Activated CD4-positive, alpha-beta T cell treated with anti-CD3 and anti-CD28 coated beads for 24 hours (primary cell): ENCODE measurements at regions not wholly inside any gene's neighbourhood (a gene's known extent, or its start where the extent isn't known, plus 50 kb on each side); places are given as distances from the start of the nearest gene placed in this dataset.
"Not testable (repeated sequence)": the region's sequence is repeated elsewhere in the genome, so short reads cannot be mapped to it uniquely, and the experiment has no call there.

Source experiments
- DNase-seq, 2 donors: peaks; one replicate each; pipeline ENCODE4 v3.0.0-alpha.2; 2020; ENCODE audit warnings: low read depth in 2 of 2

DNA sequence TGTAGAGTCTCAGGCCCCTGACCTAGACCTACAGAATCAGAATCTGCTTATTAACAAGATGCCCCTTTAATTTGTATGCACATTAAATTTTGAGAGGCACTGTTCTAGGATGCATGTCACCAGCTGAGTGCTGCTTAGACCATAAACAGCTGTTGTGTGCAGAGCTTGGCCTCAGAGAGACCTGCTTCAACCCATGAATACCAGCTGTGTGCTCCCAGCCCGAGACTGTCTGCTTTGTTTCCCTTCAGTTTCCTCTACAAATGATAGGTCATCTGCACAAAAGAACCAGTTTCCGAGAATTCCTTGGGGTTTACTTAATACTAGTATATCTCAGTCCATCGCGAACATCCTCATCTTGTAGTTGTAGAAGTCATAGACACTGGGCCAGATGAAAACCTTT is 158.5 kb upstream of the PFN2 start:
- no peak for DNase-seq

DNA sequence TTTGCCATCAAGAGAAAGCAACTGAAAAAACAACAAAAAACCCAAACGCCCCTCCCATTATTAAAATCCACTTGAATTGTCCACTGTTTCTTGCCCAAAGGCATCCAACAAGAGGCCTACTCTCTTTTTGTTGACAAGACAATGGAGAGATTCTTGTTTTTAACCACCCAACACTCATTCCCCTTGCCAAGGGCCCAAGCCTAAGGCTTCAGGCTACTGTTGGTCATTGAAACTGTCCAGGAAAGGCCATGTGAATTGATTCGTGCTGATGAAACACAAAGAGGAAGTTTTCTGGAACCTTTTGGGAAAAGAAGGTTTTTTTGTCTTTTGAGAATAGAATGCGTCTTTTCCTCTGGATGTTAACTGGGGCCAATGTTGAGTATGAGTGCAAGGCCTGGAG is 157.4 kb upstream of the PFN2 start:
- DNase-seq: no peak

GRCh38 chr3:150127011-150127490 is 156.4 kb upstream of the PFN2 start:
- DNase-seq: no peak

DNA sequence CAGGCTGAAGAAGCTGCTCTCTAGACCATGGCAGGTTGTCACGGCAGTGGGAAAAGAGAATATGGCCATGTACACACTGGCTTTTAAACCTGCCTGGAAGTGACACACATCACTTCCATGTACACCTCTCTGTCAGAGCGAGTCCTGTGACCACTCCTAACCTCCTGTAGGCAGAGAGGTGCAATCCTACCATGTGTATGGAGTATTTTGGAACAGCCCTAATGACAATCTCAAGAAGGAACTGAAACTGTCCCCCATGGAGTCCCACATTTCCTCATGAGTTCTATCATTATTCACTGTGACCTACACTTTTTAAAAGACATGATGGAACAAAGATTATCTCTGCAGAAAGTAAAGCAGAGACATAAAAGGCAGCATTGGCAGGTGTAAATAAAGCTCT is 153.4 kb upstream of the PFN2 start:
- no peak for DNase-seq

DNA sequence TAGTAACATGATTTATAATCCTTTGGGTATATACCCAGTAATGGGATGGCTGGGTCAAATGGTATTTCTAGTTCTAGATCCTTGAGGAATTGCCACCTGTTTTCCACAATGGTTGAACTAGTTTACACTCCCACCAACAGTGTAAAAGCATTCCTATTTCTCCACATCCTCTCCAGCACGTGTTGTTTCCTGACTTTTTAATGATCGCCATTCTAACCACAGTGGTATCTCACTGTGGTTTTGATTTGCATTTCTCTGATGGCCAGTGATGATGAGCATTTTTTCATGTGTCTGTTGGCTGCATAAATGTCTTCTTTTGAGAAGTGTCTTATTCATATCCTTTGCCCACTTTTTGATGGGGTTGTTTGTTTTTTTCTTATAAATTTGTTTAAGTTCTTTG is 152.6 kb upstream of the PFN2 start:
- not testable (repeated sequence) for DNase-seq

GRCh38 chr3:150118219-150118618 is 147.5 kb upstream of the PFN2 start:
- DNase-seq: no peak

DNA sequence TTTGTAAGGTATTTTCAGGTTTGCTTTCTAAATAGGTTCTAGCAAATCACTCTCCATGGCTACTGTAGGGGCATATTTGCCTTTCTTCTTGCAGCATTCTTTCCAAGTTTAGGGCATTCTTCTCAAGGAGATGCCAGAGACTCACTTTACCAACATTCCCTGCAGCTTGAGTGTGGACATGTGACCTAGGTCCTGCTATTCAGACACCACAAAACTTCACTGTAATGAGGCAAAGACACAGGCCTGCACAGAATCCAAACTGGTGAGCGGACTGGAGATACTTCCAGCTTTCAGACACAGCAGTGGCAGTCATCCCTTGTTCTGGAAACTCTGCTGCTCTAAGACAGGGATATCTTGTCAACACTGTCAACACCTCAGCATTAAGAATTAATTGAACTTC is 146.4 kb upstream of the PFN2 start:
- DNase-seq: no peak

DNA sequence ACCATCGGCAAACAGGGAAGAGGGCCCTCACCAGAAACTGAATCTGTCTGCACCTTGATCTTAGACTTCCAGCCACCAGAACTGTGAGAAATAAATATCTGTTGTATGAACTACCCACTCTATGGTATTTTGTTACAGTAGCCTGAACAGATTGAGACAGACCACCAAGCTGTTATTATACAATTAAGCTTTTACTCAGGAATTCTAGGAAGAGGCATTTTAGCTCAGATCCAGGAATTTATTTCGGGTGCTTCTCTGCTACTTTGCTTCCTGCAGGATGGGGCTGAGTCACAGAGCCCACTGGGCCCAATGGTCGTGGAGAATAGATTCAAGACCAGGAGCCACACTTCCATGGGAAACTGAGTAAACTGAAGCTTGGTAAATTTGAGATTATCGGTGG is 145.5 kb upstream of the PFN2 start:
- DNase-seq: no peak

GRCh38 chr3:150114873-150115540 is 144.3 kb upstream of the PFN2 start:
- no peak for DNase-seq

DNA sequence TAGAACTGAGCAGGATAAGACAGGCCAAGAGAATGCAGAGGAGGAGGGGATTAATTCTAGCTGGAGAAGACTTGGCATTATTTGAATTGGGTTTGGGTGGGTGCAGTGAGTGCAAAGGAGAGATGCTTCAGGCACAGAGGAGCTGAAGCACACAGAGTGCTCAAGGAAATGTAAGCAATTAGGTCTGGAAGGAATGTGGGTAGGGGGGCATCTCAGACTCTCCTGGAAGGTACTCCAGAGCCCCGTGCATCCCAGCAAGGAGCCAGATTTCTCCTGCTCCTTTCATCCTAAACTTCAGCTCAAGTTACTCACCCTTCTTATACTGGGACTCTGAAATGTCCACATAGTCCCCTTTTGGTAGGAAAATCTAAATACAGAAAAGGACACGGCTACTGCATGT is 143.6 kb upstream of the PFN2 start:
- no peak for DNase-seq

GRCh38 chr3:150110097-150110496 is 139.4 kb upstream of the PFN2 start:
- no peak for DNase-seq

GRCh38 chr3:150107429-150108175 is 136.9 kb upstream of the PFN2 start:
- no peak for DNase-seq

DNA sequence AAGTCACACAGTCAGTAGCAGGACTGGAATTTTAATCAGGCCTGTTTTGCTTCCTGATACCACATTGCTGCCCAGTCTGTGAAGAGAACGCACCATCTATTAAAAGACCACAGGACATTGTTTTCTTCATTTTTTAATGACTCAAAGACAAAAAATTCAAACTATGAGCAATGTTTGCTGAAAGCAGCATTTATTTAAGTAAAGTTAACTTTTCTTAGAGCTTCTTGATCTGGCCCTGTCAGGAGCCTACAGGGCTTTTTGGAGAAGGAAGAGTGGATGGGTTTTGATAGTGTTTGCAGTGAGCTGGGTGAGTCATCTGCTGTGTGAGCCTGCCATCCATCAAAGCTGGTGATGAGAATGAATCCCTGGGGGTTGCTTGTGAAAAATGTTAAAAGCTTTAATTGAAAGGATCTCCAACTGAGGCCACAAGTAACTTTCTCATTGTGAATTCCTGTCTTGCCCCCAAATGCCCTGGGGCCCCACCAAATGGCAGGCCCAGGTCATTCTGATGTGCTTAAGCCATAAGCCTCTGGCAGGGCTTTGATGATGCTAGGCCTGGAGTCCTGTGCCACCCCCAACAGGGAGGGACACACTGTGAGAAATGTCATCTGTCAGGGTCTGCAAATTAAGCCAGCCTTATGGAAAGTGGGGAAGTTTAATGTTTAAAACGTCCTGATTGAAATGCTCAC is 136.2 kb upstream of the PFN2 start:
- DNase-seq: no peak

GRCh38 chr3:150105886-150106612 is 135.4 kb upstream of the PFN2 start:
- no peak for DNase-seq

GRCh38 chr3:150105025-150105424 is 134.3 kb upstream of the PFN2 start:
- no peak for DNase-seq

GRCh38 chr3:150104564-150104963 is 133.9 kb upstream of the PFN2 start:
- no peak for DNase-seq

DNA sequence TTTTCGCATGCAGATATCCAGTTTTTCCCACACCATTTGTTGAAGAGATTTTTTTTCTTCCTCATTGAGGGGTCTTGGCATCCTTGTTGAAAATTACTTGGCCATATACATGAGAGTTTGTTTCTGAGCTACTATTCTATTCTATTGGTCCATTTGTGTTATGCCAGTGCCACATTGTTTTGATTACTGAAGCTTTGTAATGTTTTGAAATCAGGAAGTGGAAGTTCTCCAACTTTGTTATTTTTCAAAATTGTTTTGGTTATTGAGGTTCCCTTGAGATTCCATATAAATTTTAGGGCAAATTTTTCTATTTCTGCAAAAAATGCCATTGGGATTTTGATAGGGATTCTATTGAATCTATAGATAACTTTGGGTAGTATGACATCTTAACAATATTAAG is 130.3 kb upstream of the PFN2 start:
- no peak for DNase-seq

DNA sequence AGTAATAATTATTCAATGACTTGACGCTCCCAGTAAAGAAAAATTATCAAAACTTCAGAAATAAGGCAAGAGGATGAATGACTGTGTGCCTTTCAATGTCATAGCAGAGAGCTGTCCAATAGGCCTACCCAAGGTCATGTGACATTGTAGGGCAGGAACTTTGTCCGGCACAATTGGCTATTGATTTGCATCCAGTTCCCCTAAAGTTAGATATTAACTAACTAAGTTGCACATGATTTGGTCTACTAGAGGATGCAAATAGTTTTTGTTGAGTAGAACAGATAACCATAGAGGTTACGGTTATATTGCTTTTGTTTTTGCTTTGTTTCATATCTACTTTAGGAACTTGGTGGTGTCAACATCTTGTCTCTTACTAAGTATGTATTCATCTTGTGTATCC is 127.9 kb upstream of the PFN2 start:
- DNase-seq: no peak

- DNase-seq: no peak
Observed at GRCh38 chr3:150097588-150097890, 126.8 kb upstream of the PFN2 start.

DNA sequence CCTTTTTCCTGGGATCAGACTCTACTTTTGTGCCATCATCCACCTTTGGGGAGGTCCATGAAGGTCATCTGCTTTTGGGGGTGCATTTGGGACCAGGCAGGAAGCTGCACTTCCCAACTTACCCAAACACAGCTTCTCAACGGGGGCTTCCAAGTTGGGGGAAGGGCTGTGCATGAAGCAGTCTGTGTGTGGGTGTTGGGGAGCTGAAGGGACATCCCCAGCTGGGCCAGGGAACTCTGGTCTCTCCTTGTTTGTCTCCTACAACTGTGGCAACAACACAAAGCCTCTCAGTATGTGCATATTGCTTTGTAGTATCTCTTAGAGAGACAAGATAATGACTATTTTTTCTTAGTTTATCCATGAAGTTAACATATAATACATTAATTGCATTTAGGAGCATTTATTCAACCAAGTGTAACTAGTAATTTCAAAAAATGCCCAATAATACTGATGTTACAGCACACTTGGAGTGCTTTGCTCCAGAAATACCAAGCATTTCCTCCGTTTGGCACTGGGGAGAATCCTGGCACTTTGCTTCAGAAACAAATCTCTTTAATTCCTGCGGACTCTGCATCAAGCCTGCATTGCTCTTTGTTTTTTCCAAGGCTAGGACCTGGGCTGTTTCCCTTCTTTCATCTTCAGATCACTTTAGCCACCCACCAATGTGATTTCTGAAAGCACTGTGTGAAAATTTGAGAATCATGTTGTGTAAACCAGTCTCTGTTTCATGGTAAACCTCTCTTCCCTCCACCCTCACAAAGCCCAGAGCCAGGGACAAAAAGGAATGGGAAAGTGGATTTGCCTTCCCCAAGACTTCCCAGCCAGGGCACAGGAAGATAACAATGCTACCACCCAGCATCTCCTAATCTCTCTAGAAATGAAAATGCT is 126.2 kb upstream of the PFN2 start:
- DNase-seq: no peak

DNA sequence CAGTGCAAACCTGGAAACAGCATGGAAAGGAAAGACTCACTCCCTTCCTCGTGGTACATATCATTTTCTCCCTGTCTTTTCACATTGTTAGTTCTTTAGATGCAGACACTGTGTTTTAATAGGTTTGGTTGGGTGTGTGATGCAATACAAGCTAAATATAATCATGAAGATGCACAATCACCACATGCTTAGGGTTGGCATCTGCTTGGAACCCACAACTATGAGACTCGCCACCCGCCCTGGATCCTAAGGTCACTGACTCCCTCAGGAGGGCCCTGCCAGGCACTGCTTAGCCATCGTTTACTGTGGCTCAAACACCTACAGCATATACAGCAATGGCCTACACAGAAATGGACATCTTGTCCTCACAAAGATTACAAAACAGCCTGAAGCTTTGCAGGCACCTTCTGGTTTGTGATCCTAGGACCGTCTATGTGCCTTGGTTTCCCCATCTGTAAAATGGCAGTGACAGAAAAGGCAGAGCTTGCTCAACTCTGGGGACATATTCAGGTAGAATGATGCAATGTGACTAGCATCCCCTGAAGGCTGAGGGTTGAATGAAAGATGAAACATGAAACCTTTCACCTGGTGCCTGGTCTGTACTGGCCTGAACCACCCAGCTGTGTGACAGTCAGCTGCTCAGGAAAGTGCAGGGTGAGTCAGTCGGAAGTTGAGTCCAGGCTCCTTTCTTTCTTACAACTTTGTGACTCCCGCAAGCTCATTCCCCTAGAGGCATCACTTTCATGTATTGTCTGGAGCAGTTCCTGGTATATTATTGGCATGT is 123.6 kb upstream of the PFN2 start:
- no peak for DNase-seq
